ENCODE measurements at regions not wholly inside any gene's neighbourhood (a gene's known extent, or its start where the extent isn't known, plus 50 kb on each side); places are given as distances from the start of the nearest gene placed in this dataset.

GRCh38 chr2:120656273-120656950 is 79.3 kb upstream of the GLI2 start:
- ATAC-seq (no peak), DNase-seq (no peak)
- TF ChIP-seq CTCF (IDR thresholded peaks at IDR 0.05 in 4 of 5, conservative IDR thresholded peaks at IDR 0.05 in 1 of 5): no peak
- no peak for TF ChIP-seq POLR2A (IDR thresholded peaks at IDR 0.05)
- Histone ChIP-seq H3K4me3 (no peak overlapping the region), H3K4me1 (peaks cover 0 to 6% of the 10 kb centered on the region in 2 donors), H3K9me3 (no peaks in the 10 kb centered on the region), H3K27me3 (peaks cover 0 to 8% (median 4%) of the 10 kb centered on the region in 3 donors), H3K27ac (no peak overlapping the region), H3K36me3 (no peaks in the 10 kb centered on the region)
- intact Hi-C loops (cut with DNase I; ENCODE audit: low total_unique reads) (no loop called here), in situ Hi-C loops (cut with MboI; ENCODE audit: low sequenced_read_pairs in 4 of 4) (no loop called here)

GRCh38 chr2:120658042-120658769 is 77.5 kb upstream of the GLI2 start:
- Histone ChIP-seq H3K27ac (no peak overlapping the region), H3K36me3 (no peaks in the 10 kb centered on the region), H3K27me3 (peaks cover 0 to 8% (median 0%) of the 10 kb centered on the region in 3 donors), H3K9me3 (no peaks in the 10 kb centered on the region), H3K4me1 (peaks cover 0 to 6% of the 10 kb centered on the region in 2 donors), H3K4me3 (no peak overlapping the region)
- in situ Hi-C loops (cut with MboI; ENCODE audit: low sequenced_read_pairs in 4 of 4): no loop called here
- DNase-seq (no peak), ATAC-seq (no peak)
- TF ChIP-seq CTCF (IDR thresholded peaks at IDR 0.05 in 4 of 5, conservative IDR thresholded peaks at IDR 0.05 in 1 of 5): no peak
- no peak for TF ChIP-seq POLR2A (IDR thresholded peaks at IDR 0.05)
- intact Hi-C loops (cut with DNase I; ENCODE audit: low total_unique reads): no loop called here

GRCh38 chr2:120658770-120659158 is 76.9 kb upstream of the GLI2 start:
- in situ Hi-C loops (cut with MboI; ENCODE audit: low sequenced_read_pairs in 4 of 4): no loop called here

GRCh38 chr2:120659275-120659977 is 76.2 kb upstream of the GLI2 start:
- H3K4me3 ChIP-seq: no peak overlapping the region
- peaks cover 0 to 4% (median 0%) of the 10 kb centered on the region in 3 donors for H3K27me3 ChIP-seq
- no peak for ATAC-seq
- intact Hi-C loops (cut with DNase I; ENCODE audit: low total_unique reads) (no loop called here), in situ Hi-C loops (cut with MboI; ENCODE audit: low sequenced_read_pairs in 4 of 4) (no loop called here)
- peaks cover 0 to 6% of the 10 kb centered on the region in 2 donors for H3K4me1 ChIP-seq
- DNase-seq: no peak
- no peaks in the 10 kb centered on the region for H3K36me3 ChIP-seq
- TF ChIP-seq CTCF (IDR thresholded peaks at IDR 0.05 in 4 of 5, conservative IDR thresholded peaks at IDR 0.05 in 1 of 5) (no peak), POLR2A (IDR thresholded peaks at IDR 0.05) (no peak)
- peaks cover 0 to under 1% (median 0%) of the 10 kb centered on the region in 3 donors for H3K9me3 ChIP-seq
- H3K27ac ChIP-seq: no peak overlapping the region

More at GRCh38 chr2:120658770-120659158, 76.9 kb upstream of the GLI2 start:
- intact Hi-C loops (cut with DNase I; ENCODE audit: low total_unique reads): no loop called here
- Histone ChIP-seq H3K9me3 (no peaks in the 10 kb centered on the region), H3K4me3 (no peak overlapping the region), H3K27me3 (peaks cover 0 to 8% (median 0%) of the 10 kb centered on the region in 3 donors), H3K27ac (no peak overlapping the region), H3K36me3 (no peaks in the 10 kb centered on the region), H3K4me1 (peaks cover 0 to 6% of the 10 kb centered on the region in 2 donors)
- no peak for ATAC-seq
- no peak for DNase-seq
- TF ChIP-seq CTCF (IDR thresholded peaks at IDR 0.05 in 4 of 5, conservative IDR thresholded peaks at IDR 0.05 in 1 of 5) (no peak), POLR2A (IDR thresholded peaks at IDR 0.05) (no peak)
